ENCODE measurements at regions not wholly inside any gene's neighbourhood (a gene's known extent, or its start where the extent isn't known, plus 50 kb on each side); places are given as distances from the start of the nearest gene placed in this dataset.

DNA sequence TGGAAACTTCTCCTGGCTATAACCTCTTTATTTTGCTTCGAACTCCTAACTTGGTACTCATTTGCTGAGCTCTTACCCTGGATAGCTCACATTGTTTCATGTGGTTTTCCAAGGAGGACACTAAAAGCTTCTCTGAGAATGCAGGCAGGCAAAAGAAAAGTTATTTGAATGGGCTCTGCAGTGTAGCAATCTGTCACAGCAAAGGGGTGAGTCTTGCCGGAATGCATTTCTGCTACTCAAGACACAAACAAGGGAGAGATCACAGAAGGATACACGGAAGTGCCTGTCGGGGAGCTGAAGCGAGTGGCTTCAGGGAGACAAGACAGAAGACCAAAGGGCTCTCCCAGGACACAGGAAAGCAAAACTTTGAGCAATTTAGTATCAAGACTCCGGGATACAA is 265.4 kb downstream of the SS18 start:
- TF ChIP-seq, protein P1, sequence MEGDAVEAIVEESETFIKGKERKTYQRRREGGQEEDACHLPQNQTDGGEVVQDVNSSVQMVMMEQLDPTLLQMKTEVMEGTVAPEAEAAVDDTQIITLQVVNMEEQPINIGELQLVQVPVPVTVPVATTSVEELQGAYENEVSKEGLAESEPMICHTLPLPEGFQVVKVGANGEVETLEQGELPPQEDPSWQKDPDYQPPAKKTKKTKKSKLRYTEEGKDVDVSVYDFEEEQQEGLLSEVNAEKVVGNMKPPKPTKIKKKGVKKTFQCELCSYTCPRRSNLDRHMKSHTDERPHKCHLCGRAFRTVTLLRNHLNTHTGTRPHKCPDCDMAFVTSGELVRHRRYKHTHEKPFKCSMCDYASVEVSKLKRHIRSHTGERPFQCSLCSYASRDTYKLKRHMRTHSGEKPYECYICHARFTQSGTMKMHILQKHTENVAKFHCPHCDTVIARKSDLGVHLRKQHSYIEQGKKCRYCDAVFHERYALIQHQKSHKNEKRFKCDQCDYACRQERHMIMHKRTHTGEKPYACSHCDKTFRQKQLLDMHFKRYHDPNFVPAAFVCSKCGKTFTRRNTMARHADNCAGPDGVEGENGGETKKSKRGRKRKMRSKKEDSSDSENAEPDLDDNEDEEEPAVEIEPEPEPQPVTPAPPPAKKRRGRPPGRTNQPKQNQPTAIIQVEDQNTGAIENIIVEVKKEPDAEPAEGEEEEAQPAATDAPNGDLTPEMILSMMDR (IDR thresholded peaks at IDR 0.05): no peak
- TF ChIP-seq POLR2AphosphoS5 (IDR thresholded peaks at IDR 0.05) (no peak), EP300 (IDR thresholded peaks at IDR 0.05; ENCODE audit: low read depth) (no peak), POLR2A (IDR thresholded peaks at IDR 0.05) (no peak)
- WGBS, 2 donors (ENCODE audit: low coverage in 1 of 2): 61 to 78% methylated on average over 4 to 6 of the region's 6 CpGs
- intact Hi-C loops (cut with DNase I; ENCODE audit: low total_unique reads): no loop called here
- Histone ChIP-seq H3K27me3 (no peaks in the 10 kb centered on the region), H3K36me3 (no peaks in the 10 kb centered on the region), H3K4me1 (no peaks in the 10 kb centered on the region), H3K4me3 (no peak overlapping the region), H3K9me3 (no peaks in the 10 kb centered on the region), H3K27ac (no peak overlapping the region)
- DNase-seq: no peak
- in situ Hi-C loops (cut with MboI; ENCODE audit: low pct_ligation_motif_present in 1 of 4, low pct_unique_long_range_greater_than_20kb in 1 of 4, low sequenced_read_pairs in 3 of 4): no loop called here

DNA sequence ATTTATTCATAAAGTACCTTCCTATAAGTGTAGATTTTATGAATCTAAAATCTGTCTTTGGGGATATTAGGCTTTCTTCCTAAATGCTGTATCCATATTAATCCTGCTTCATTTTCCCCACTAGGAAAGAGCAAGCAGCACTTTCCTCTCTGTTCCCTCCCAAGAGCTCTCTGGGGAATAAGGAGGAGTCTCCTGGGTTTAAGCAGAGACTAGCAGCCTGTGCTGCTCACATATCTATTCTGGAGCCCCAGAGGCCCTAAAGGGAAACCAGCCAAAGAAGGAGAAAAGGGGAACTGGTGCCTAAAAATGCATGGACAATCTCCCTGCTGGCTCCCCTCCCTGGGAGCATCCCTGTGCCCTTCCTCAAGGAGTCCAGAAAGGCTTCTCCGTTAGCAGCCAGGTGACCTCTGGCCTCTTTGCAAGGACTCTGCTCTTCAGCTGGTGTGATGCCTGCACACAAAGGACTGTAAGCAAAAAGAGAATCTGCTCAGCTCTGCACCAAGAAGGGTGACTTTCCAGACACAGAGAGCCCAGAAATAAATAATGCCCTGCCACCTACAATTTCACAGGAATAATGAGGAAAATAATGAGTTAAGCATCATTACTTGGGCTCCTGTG is 270.6 kb downstream of the SS18 start:
- no peak overlapping the region for H3K27ac ChIP-seq
- H3K9me3 ChIP-seq: no peaks in the 10 kb centered on the region
- in situ Hi-C loops (cut with MboI; ENCODE audit: low pct_ligation_motif_present in 1 of 4, low pct_unique_long_range_greater_than_20kb in 1 of 4, low sequenced_read_pairs in 3 of 4): no loop called here
- TF ChIP-seq, protein P1 (IDR thresholded peaks at IDR 0.05): no peak
- no peak for TF ChIP-seq POLR2AphosphoS5 (IDR thresholded peaks at IDR 0.05)
- no peak for TF ChIP-seq POLR2A (IDR thresholded peaks at IDR 0.05)
- no peak for TF ChIP-seq EP300 (IDR thresholded peaks at IDR 0.05; ENCODE audit: low read depth)
- no peaks in the 10 kb centered on the region for H3K4me1 ChIP-seq
- intact Hi-C loops (cut with DNase I; ENCODE audit: low total_unique reads): no loop called here
- H3K27me3 ChIP-seq: no peaks in the 10 kb centered on the region
- 20 to 72% methylated on average over 1 of the region's 1 CpG for WGBS, 2 donors (ENCODE audit: low coverage in 1 of 2)
- H3K4me3 ChIP-seq: no peak overlapping the region
- no peaks in the 10 kb centered on the region for H3K36me3 ChIP-seq
- no peak for DNase-seq

DNA sequence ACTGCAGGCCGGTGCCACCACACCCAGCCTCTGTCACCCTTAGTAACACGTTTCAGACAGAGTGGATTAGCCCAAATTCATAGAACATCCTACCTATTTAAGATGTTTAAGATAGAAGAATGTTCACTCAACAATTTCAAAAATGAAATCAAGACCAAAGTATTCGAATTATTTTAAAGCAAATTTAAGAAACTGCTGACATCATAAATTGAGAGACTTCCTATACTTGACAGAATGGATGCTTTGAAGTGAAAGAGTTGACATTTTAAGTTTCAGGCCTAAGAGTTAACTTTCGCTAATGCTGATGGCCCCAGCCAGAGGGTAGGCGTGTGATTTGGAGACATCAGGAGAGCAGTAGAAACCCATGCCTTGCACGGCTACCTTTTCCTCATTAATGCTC is 271.9 kb downstream of the SS18 start:
- no peaks in the 10 kb centered on the region for H3K9me3 ChIP-seq
- H3K4me3 ChIP-seq: no peak overlapping the region
- no peak for DNase-seq
- in situ Hi-C loops (cut with MboI; ENCODE audit: low pct_ligation_motif_present in 1 of 4, low pct_unique_long_range_greater_than_20kb in 1 of 4, low sequenced_read_pairs in 3 of 4) (no loop called here), intact Hi-C loops (cut with DNase I; ENCODE audit: low total_unique reads) (no loop called here)
- no peak overlapping the region for H3K27ac ChIP-seq
- no peaks in the 10 kb centered on the region for H3K27me3 ChIP-seq
- H3K4me1 ChIP-seq: no peaks in the 10 kb centered on the region
- 77 to 84% methylated on average over 6 of the region's 6 CpGs for WGBS, 2 donors (ENCODE audit: low coverage in 1 of 2)
- H3K36me3 ChIP-seq: no peaks in the 10 kb centered on the region
- TF ChIP-seq EP300 (IDR thresholded peaks at IDR 0.05; ENCODE audit: low read depth) (no peak), POLR2A (IDR thresholded peaks at IDR 0.05) (no peak), POLR2AphosphoS5 (IDR thresholded peaks at IDR 0.05) (no peak)
- TF ChIP-seq, protein P1 (IDR thresholded peaks at IDR 0.05): no peak

DNA sequence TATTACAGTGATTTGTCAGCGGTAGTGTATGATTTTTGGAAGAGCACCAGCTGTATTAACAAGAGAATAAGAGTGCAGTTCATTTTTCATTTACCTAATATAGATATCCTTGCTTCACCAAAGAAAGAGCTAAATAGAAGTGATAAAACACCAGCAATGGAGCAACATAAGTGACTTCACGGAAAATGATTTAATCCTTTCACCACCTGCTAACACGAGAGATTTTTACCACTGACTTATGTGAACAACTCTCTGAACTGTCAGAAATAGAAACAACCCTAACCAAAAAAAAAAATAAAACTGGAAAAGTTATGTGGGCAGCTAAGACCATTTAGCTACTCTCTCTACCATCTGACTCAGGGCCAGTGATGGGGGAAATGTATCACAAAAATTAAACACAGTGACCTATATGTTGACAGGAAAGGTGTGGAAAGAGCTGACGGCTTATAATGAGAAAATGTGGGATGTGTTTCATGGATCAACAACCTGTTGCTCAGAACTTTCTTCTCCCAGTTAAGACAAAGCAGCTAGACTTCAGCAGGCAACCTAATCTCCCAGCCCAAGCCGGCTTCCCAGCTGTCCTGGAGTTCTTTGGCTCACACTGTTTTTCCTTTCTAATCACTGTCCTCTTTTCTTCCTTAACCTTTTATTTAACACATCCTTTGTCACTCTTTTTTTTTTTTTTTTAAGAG is 272.7 kb downstream of the SS18 start:
- H3K4me3 ChIP-seq: no peak overlapping the region
- 65 to 73% methylated on average over 5 of the region's 5 CpGs for WGBS, 2 donors (ENCODE audit: low coverage in 1 of 2)
- TF ChIP-seq POLR2A (IDR thresholded peaks at IDR 0.05) (no peak), POLR2AphosphoS5 (IDR thresholded peaks at IDR 0.05) (no peak), EP300 (IDR thresholded peaks at IDR 0.05; ENCODE audit: low read depth) (no peak)
- TF ChIP-seq, protein P1 (IDR thresholded peaks at IDR 0.05): no peak
- no peaks in the 10 kb centered on the region for H3K4me1 ChIP-seq
- peaks cover 4% of the 10 kb centered on the region for H3K27me3 ChIP-seq
- intact Hi-C loops (cut with DNase I; ENCODE audit: low total_unique reads) (no loop called here), in situ Hi-C loops (cut with MboI; ENCODE audit: low pct_ligation_motif_present in 1 of 4, low pct_unique_long_range_greater_than_20kb in 1 of 4, low sequenced_read_pairs in 3 of 4) (no loop called here)
- DNase-seq: no peak
- no peaks in the 10 kb centered on the region for H3K36me3 ChIP-seq
- H3K27ac ChIP-seq: no peak overlapping the region
- H3K9me3 ChIP-seq: no peaks in the 10 kb centered on the region

Data from transverse colon (tissue), 4 donors.